ENCODE measurements at regions not wholly inside any gene's neighbourhood (a gene's known extent, or its start where the extent isn't known, plus 50 kb on each side); places are given as distances from the start of the nearest gene placed in this dataset.

DNA sequence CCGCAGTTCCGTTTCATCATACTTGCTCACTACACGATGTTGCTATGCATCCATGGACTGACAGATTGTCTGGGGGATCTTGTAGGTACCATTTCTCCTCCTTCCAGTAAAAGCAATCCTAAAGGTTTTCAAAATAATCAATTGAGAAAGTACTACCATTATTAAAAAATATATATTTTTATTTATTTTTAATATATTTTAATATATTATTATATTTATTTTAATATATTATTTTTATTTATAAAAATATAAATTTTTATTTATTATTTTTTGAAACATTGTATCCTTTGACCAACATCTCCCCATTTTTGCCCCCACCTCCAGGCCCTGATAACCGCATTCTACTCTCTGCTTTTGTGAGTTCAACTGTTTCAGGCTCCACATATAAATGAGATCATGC lies 237.6 kb upstream of the IRX4 start:
- TF ChIP-seq, protein P1, sequence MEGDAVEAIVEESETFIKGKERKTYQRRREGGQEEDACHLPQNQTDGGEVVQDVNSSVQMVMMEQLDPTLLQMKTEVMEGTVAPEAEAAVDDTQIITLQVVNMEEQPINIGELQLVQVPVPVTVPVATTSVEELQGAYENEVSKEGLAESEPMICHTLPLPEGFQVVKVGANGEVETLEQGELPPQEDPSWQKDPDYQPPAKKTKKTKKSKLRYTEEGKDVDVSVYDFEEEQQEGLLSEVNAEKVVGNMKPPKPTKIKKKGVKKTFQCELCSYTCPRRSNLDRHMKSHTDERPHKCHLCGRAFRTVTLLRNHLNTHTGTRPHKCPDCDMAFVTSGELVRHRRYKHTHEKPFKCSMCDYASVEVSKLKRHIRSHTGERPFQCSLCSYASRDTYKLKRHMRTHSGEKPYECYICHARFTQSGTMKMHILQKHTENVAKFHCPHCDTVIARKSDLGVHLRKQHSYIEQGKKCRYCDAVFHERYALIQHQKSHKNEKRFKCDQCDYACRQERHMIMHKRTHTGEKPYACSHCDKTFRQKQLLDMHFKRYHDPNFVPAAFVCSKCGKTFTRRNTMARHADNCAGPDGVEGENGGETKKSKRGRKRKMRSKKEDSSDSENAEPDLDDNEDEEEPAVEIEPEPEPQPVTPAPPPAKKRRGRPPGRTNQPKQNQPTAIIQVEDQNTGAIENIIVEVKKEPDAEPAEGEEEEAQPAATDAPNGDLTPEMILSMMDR (IDR thresholded peaks at IDR 0.05), result no peak
- TF ChIP-seq POLR2A (IDR thresholded peaks at IDR 0.05), result no peak
